Esophagus mucosa (tissue), 1 donor: ENCODE measurements at regions not wholly inside any gene's neighbourhood (a gene's known extent, or its start where the extent isn't known, plus 50 kb on each side); places are given as distances from the start of the nearest gene placed in this dataset.

Source experiments
- ATAC-seq: fragments of 200-7000 bp; cut with Tn5 transposase; one replicate; pipeline ENCODE4 v1.9.1; 2020
- donor health status: DM: yes; HTN: yes; CAD: no.

- no peak for ATAC-seq
Observed at GRCh38 chr2:144607891-144608521, 88.1 kb upstream of the ZEB2 start.

- no peak for ATAC-seq
Observed at GRCh38 chr2:144607099-144607498, 87.2 kb upstream of the ZEB2 start.

GRCh38 chr2:144606466-144607095 is 86.7 kb upstream of the ZEB2 start:
- ATAC-seq: no peak

- no peak for ATAC-seq
Observed at GRCh38 chr2:144605231-144605840, 85.4 kb upstream of the ZEB2 start.

GRCh38 chr2:144603334-144603733 is 83.4 kb upstream of the ZEB2 start:
- ATAC-seq: no peak

GRCh38 chr2:144598906-144599305 is 79.0 kb upstream of the ZEB2 start:
- ATAC-seq: no peak

GRCh38 chr2:144597894-144598593 is 78.1 kb upstream of the ZEB2 start:
- no peak for ATAC-seq

GRCh38 chr2:144597388-144597787 is 77.5 kb upstream of the ZEB2 start:
- no peak for ATAC-seq

- no peak for ATAC-seq
Observed at GRCh38 chr2:144596073-144596871, 76.4 kb upstream of the ZEB2 start.

- ATAC-seq: no peak
Observed at GRCh38 chr2:144595686-144596072, 75.8 kb upstream of the ZEB2 start.

- ATAC-seq: no peak
Observed at GRCh38 chr2:144595279-144595678, 75.4 kb upstream of the ZEB2 start.

GRCh38 chr2:144593803-144594202 is 73.9 kb upstream of the ZEB2 start:
- ATAC-seq: no peak

GRCh38 chr2:144592500-144593256 is 72.8 kb upstream of the ZEB2 start:
- ATAC-seq: no peak

- no peak for ATAC-seq
Observed at GRCh38 chr2:144587306-144587705, 67.4 kb upstream of the ZEB2 start.

- no peak for ATAC-seq
Observed at GRCh38 chr2:144586476-144586875, 66.6 kb upstream of the ZEB2 start.

- peak; percentile 54 for ATAC-seq
Observed at GRCh38 chr2:144583741-144584453, 64.0 kb upstream of the ZEB2 start.

GRCh38 chr2:144583381-144583729 is 63.4 kb upstream of the ZEB2 start:
- ATAC-seq: no peak

- no peak for ATAC-seq
Observed at GRCh38 chr2:144582651-144583380, 62.9 kb upstream of the ZEB2 start.

- ATAC-seq: no peak
Observed at GRCh38 chr2:144580521-144581161, 60.7 kb upstream of the ZEB2 start.

GRCh38 chr2:144579556-144579955 is 59.6 kb upstream of the ZEB2 start:
- no peak for ATAC-seq
